Glutamatergic neuron (in vitro differentiated cells): ENCODE measurements at regions not wholly inside any gene's neighbourhood (a gene's known extent, or its start where the extent isn't known, plus 50 kb on each side); places are given as distances from the start of the nearest gene placed in this dataset.
"Not testable (repeated sequence)": the region's sequence is repeated elsewhere in the genome, so short reads cannot be mapped to it uniquely, and the experiment has no call there.

Experiments
- DNase-seq: peaks from one replicate; pipeline ENCODE4 v3.0.0; 2022
- H3K27ac Mint-ChIP-seq: one replicate; pipeline ENCODE4 v1.8.0; 2020; ENCODE audit warnings: mild to moderate bottlenecking, mixed read lengths, inconsistent platforms; ENCODE audit not compliant: unreplicated experiment
- H3K27me3 Mint-ChIP-seq: one replicate; pipeline ENCODE4 v1.8.0; 2020; ENCODE audit warnings: mild to moderate bottlenecking, moderate library complexity, mixed read lengths, inconsistent platforms; ENCODE audit not compliant: unreplicated experiment
- H3K36me3 Mint-ChIP-seq: one replicate; pipeline ENCODE4 v1.8.0; 2020; ENCODE audit warnings: mild to moderate bottlenecking, mixed read lengths, inconsistent platforms; ENCODE audit not compliant: unreplicated experiment
- H3K4me1 Mint-ChIP-seq: one replicate; pipeline ENCODE4 v1.8.0; 2020; ENCODE audit warnings: mild to moderate bottlenecking, low read depth, mixed read lengths, inconsistent platforms; ENCODE audit not compliant: unreplicated experiment
- H3K4me3 Mint-ChIP-seq: one replicate; pipeline ENCODE4 v1.8.0; 2020; ENCODE audit warnings: mild to moderate bottlenecking, mixed read lengths, inconsistent platforms; ENCODE audit not compliant: unreplicated experiment
- H3K9me3 Mint-ChIP-seq: one replicate; pipeline ENCODE4 v1.8.0; 2020; ENCODE audit warnings: mild to moderate bottlenecking, moderate library complexity, mixed read lengths, inconsistent platforms; ENCODE audit not compliant: unreplicated experiment
- CTCF ChIP-seq: fragments of 200-600 bp; sonication (generic); IDR thresholded peaks from one replicate; pipeline ENCODE4 v1.5.0; 2021; ENCODE audit not compliant: partially characterized antibody, unreplicated experiment

GRCh38 chr6:119430805-119431204, 81.2 kb upstream of the MAN1A1 start:
- H3K4me1 Mint-ChIP-seq, result peaks cover 21% of the 10 kb centered on the region
- TF ChIP-seq CTCF, result no peak
- H3K36me3 Mint-ChIP-seq, result no peaks in the 10 kb centered on the region
- no peak overlapping the region for H3K27ac Mint-ChIP-seq
- H3K4me3 Mint-ChIP-seq, result no peak overlapping the region
- no peak for DNase-seq
- H3K27me3 Mint-ChIP-seq, result no peaks in the 10 kb centered on the region
- peaks cover 3% of the 10 kb centered on the region for H3K9me3 Mint-ChIP-seq

- peaks cover 3% of the 10 kb centered on the region for H3K9me3 Mint-ChIP-seq
- H3K27me3 Mint-ChIP-seq, result no peaks in the 10 kb centered on the region
- H3K36me3 Mint-ChIP-seq, result no peaks in the 10 kb centered on the region
- no peak for DNase-seq
- no peak overlapping the region for H3K4me3 Mint-ChIP-seq
- TF ChIP-seq CTCF, result no peak
- H3K27ac Mint-ChIP-seq, result no peak overlapping the region
- H3K4me1 Mint-ChIP-seq, result peaks cover 20% of the 10 kb centered on the region
Observed at GRCh38 chr6:119428633-119429032, 79.1 kb upstream of the MAN1A1 start.

GRCh38 chr6:119426619-119427018, 77.1 kb upstream of the MAN1A1 start:
- H3K27me3 Mint-ChIP-seq, result no peaks in the 10 kb centered on the region
- no peak for DNase-seq
- H3K4me1 Mint-ChIP-seq, result peaks cover 9% of the 10 kb centered on the region
- no peaks in the 10 kb centered on the region for H3K9me3 Mint-ChIP-seq
- no peak overlapping the region for H3K27ac Mint-ChIP-seq
- TF ChIP-seq CTCF, result no peak
- no peak overlapping the region for H3K4me3 Mint-ChIP-seq
- peaks cover 5% of the 10 kb centered on the region for H3K36me3 Mint-ChIP-seq

GRCh38 chr6:119423996-119424395, 74.4 kb upstream of the MAN1A1 start:
- DNase-seq, result no peak
- no peak for TF ChIP-seq CTCF
- peaks cover 5% of the 10 kb centered on the region for H3K9me3 Mint-ChIP-seq

GRCh38 chr6:119418084-119418483, 68.5 kb upstream of the MAN1A1 start:
- not testable (repeated sequence) for H3K9me3 Mint-ChIP-seq, H3K27ac Mint-ChIP-seq, DNase-seq, H3K4me3 Mint-ChIP-seq, H3K27me3 Mint-ChIP-seq, H3K4me1 Mint-ChIP-seq
- peaks cover 30% of the 10 kb centered on the region for H3K36me3 Mint-ChIP-seq

More at GRCh38 chr6:119423996-119424395, 74.4 kb upstream of the MAN1A1 start:
- Mint-ChIP-seq H3K36me3 (peaks cover 21% of the 10 kb centered on the region), H3K27me3 (no peaks in the 10 kb centered on the region), H3K4me1 (no peaks in the 10 kb centered on the region), H3K4me3 (no peak overlapping the region), H3K27ac (no peak overlapping the region)

- TF ChIP-seq CTCF, result no peak
- Mint-ChIP-seq H3K27me3 (no peaks in the 10 kb centered on the region), H3K4me1 (no peaks in the 10 kb centered on the region), H3K9me3 (peaks cover 5% of the 10 kb centered on the region), H3K27ac (no peak overlapping the region), H3K36me3 (no peaks in the 10 kb centered on the region), H3K4me3 (no peak overlapping the region)
- DNase-seq, result no peak
Observed at GRCh38 chr6:119407156-119407555, 57.6 kb upstream of the MAN1A1 start.

- not testable (repeated sequence) for H3K27ac Mint-ChIP-seq, DNase-seq, H3K4me1 Mint-ChIP-seq, H3K4me3 Mint-ChIP-seq, H3K27me3 Mint-ChIP-seq, H3K36me3 Mint-ChIP-seq
- H3K9me3 Mint-ChIP-seq, result peaks cover 12% of the 10 kb centered on the region
Observed at GRCh38 chr6:119405114-119405513, 55.6 kb upstream of the MAN1A1 start.
